ENCODE measurements at regions not wholly inside any gene's neighbourhood (a gene's known extent, or its start where the extent isn't known, plus 50 kb on each side); places are given as distances from the start of the nearest gene placed in this dataset.

DNA sequence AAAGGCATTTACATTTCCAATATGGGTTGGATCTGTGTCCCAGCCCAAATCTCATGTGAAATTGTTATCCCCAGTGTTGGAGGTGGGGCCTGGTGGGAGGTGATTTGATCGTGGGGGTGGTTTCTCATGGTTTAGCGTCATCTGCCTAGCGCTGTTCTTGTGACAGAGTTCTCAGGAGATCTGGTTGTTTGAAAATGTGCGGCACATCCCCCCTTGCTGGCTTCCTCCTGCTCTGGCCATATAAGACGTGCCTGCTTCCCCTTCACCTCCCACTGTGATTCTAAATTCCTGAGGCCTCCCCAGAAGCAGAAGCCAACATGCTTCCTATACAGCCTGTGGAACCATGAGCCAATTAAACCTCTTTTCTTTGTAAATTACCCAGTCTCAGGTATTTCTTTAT lies 126.2 kb upstream of the FNDC3A start:
- TF ChIP-seq GABPA (tag; conservative IDR thresholded peaks at IDR 0.05; ENCODE audit: low read depth): no peak
- no peak for TF ChIP-seq CHCHD3 (CRISPR knock-in tag; IDR thresholded peaks at IDR 0.05)
- TF ChIP-seq MECOM (CRISPR knock-in tag; IDR thresholded peaks at IDR 0.05): no peak
- no peak for TF ChIP-seq NCOA6 (IDR thresholded peaks at IDR 0.05)
- TF ChIP-seq, protein P1, sequence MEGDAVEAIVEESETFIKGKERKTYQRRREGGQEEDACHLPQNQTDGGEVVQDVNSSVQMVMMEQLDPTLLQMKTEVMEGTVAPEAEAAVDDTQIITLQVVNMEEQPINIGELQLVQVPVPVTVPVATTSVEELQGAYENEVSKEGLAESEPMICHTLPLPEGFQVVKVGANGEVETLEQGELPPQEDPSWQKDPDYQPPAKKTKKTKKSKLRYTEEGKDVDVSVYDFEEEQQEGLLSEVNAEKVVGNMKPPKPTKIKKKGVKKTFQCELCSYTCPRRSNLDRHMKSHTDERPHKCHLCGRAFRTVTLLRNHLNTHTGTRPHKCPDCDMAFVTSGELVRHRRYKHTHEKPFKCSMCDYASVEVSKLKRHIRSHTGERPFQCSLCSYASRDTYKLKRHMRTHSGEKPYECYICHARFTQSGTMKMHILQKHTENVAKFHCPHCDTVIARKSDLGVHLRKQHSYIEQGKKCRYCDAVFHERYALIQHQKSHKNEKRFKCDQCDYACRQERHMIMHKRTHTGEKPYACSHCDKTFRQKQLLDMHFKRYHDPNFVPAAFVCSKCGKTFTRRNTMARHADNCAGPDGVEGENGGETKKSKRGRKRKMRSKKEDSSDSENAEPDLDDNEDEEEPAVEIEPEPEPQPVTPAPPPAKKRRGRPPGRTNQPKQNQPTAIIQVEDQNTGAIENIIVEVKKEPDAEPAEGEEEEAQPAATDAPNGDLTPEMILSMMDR (IDR thresholded peaks at IDR 0.05 in 2 of 3, conservative IDR thresholded peaks at IDR 0.05 in 1 of 3; ENCODE audit: insufficient read depth in 2 of 3, low read depth in 1 of 3, low read length in 3 of 3): no peak
- TF ChIP-seq ESRRA (IDR thresholded peaks at IDR 0.05; ENCODE audit: borderline replicate concordance, low read depth): no peak
- TF ChIP-seq, protein P2, sequence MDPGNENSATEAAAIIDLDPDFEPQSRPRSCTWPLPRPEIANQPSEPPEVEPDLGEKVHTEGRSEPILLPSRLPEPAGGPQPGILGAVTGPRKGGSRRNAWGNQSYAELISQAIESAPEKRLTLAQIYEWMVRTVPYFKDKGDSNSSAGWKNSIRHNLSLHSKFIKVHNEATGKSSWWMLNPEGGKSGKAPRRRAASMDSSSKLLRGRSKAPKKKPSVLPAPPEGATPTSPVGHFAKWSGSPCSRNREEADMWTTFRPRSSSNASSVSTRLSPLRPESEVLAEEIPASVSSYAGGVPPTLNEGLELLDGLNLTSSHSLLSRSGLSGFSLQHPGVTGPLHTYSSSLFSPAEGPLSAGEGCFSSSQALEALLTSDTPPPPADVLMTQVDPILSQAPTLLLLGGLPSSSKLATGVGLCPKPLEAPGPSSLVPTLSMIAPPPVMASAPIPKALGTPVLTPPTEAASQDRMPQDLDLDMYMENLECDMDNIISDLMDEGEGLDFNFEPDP (CRISPR knock-in tag; IDR thresholded peaks at IDR 0.05): no peak
- TF ChIP-seq HNRNPL (IDR thresholded peaks at IDR 0.05; ENCODE audit: low read depth, low read length): no peak
- TF ChIP-seq, protein P3, sequence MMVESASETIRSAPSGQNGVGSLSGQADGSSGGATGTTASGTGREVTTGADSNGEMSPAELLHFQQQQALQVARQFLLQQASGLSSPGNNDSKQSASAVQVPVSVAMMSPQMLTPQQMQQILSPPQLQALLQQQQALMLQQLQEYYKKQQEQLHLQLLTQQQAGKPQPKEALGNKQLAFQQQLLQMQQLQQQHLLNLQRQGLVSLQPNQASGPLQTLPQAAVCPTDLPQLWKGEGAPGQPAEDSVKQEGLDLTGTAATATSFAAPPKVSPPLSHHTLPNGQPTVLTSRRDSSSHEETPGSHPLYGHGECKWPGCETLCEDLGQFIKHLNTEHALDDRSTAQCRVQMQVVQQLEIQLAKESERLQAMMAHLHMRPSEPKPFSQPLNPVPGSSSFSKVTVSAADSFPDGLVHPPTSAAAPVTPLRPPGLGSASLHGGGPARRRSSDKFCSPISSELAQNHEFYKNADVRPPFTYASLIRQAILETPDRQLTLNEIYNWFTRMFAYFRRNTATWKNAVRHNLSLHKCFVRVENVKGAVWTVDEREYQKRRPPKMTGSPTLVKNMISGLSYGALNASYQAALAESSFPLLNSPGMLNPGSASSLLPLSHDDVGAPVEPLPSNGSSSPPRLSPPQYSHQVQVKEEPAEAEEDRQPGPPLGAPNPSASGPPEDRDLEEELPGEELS (CRISPR knock-in tag; IDR thresholded peaks at IDR 0.05; ENCODE audit: borderline replicate concordance): no peak
- TF ChIP-seq, protein P4, sequence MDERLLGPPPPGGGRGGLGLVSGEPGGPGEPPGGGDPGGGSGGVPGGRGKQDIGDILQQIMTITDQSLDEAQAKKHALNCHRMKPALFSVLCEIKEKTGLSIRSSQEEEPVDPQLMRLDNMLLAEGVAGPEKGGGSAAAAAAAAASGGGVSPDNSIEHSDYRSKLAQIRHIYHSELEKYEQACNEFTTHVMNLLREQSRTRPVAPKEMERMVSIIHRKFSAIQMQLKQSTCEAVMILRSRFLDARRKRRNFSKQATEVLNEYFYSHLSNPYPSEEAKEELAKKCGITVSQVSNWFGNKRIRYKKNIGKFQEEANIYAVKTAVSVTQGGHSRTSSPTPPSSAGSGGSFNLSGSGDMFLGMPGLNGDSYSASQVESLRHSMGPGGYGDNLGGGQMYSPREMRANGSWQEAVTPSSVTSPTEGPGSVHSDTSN (CRISPR knock-in tag; IDR thresholded peaks at IDR 0.05; ENCODE audit: low read depth): no peak
- TF ChIP-seq, protein P4 (tag; conservative IDR thresholded peaks at IDR 0.05; ENCODE audit: low read depth): no peak
- no peak for TF ChIP-seq YY1 (IDR thresholded peaks at IDR 0.05; ENCODE audit: borderline replicate concordance in 1 of 3, control insufficient read depth in 1 of 3, extremely low read depth in 1 of 3, insufficient read depth in 3 of 3, insufficient read length in 1 of 3, insufficient replicate concordance in 2 of 3, low read depth in 1 of 3, low read length in 2 of 3)
- TF ChIP-seq HDAC2 (IDR thresholded peaks at IDR 0.05): no peak
- TF ChIP-seq ZNF75A (CRISPR knock-in tag; IDR thresholded peaks at IDR 0.05): no peak

Measured in K562 (cell line).